Activated CD8-positive, alpha-beta T cell treated with anti-CD3 and anti-CD28 coated beads for 36 hours (primary cell): ENCODE measurements at regions not wholly inside any gene's neighbourhood (a gene's known extent, or its start where the extent isn't known, plus 50 kb on each side); places are given as distances from the start of the nearest gene placed in this dataset.

Experiments
- ATAC-seq: fragments of 200-7000 bp; cut with Tn5 transposase; one replicate; pipeline ENCODE4 v1.10.0; 2021; ENCODE audit warnings: mild to moderate bottlenecking, moderate library complexity
- CTCF ChIA-PET: fragments of 350-600 bp; sonication (Branson Sonifier 250); formaldehyde crosslinking; loops from one replicate; lab custom pipeline; 2021; ENCODE audit warnings: antibody characterized with exemption; lab: Charles Lee
- POLR2A ChIA-PET: fragments of 350-600 bp; sonication (Branson Sonifier 250); formaldehyde crosslinking; loops from one replicate; lab custom pipeline; 2021; ENCODE audit warnings: antibody characterized with exemption; lab: Charles Lee
- DNase-seq: peaks from one replicate; pipeline ENCODE4 v3.0.0-alpha.2; 2020
- H3K27ac Mint-ChIP-seq: one replicate; pipeline ENCODE4 v1.8.0; 2021; ENCODE audit warnings: mild to moderate bottlenecking, mixed read lengths
- H3K27me3 Mint-ChIP-seq: one replicate; pipeline ENCODE4 v1.8.0; 2021; ENCODE audit warnings: mixed read lengths
- H3K36me3 Mint-ChIP-seq: one replicate; pipeline ENCODE4 v1.8.0; 2021; ENCODE audit warnings: low read depth, mixed read lengths
- H3K4me1 Mint-ChIP-seq: one replicate; pipeline ENCODE4 v1.8.0; 2021; ENCODE audit warnings: low read depth, mixed read lengths
- H3K4me3 Mint-ChIP-seq: one replicate; pipeline ENCODE4 v1.8.0; 2021; ENCODE audit warnings: mild to moderate bottlenecking, moderate library complexity, mixed read lengths
- H3K9me3 Mint-ChIP-seq: one replicate; pipeline ENCODE4 v1.8.0; 2021; ENCODE audit warnings: mixed read lengths
- CTCF ChIP-seq: fragments of 200-600 bp; IDR thresholded peaks from one replicate; pipeline ENCODE4 v1.8.0; 2022; ENCODE audit warnings: antibody characterized with exemption, mild to moderate bottlenecking
- intact Hi-C: fragments of 100-400 bp; cut with micrococcal nuclease; formaldehyde crosslinking; loops from one replicate; pipeline ENCODE4 v1.10.0; 2022

- no peaks in the 10 kb centered on the region for H3K36me3 Mint-ChIP-seq
- ChIA-PET POLR2A (no interaction called here), CTCF (no interaction called here)
- H3K4me3 Mint-ChIP-seq = no peak overlapping the region
- H3K27me3 Mint-ChIP-seq = no peaks in the 10 kb centered on the region
- H3K9me3 Mint-ChIP-seq = peaks cover 2% of the 10 kb centered on the region
- intact Hi-C loops = no loop called here
- H3K4me1 Mint-ChIP-seq = no peaks in the 10 kb centered on the region
- H3K27ac Mint-ChIP-seq = no peak overlapping the region
- DNase-seq (no peak), ATAC-seq (no peak)
- no peak for TF ChIP-seq CTCF
Measured at GRCh38 chr22:48863965-48864528, 963.6 kb downstream of the BRD1 start.

GRCh38 chr22:48860557-48860956 is 967.1 kb downstream of the BRD1 start:
- Mint-ChIP-seq H3K36me3 (no peaks in the 10 kb centered on the region), H3K4me1 (no peaks in the 10 kb centered on the region), H3K27ac (no peak overlapping the region), H3K27me3 (no peaks in the 10 kb centered on the region), H3K9me3 (peaks cover 2% of the 10 kb centered on the region), H3K4me3 (no peak overlapping the region)
- ATAC-seq (no peak), DNase-seq (no peak)
- CTCF ChIA-PET = no interaction called here
- intact Hi-C loops = no loop called here
- TF ChIP-seq CTCF = no peak
- POLR2A ChIA-PET = no interaction called here

GRCh38 chr22:48858856-48859255 is 968.8 kb downstream of the BRD1 start:
- peaks cover 2% of the 10 kb centered on the region for H3K9me3 Mint-ChIP-seq
- H3K27ac Mint-ChIP-seq = no peak overlapping the region
- H3K4me3 Mint-ChIP-seq = no peak overlapping the region
- no peaks in the 10 kb centered on the region for H3K36me3 Mint-ChIP-seq
- no peaks in the 10 kb centered on the region for H3K4me1 Mint-ChIP-seq
- no peak for ATAC-seq
- intact Hi-C loops = no loop called here
- H3K27me3 Mint-ChIP-seq = no peaks in the 10 kb centered on the region
- no peak for DNase-seq
- no peak for TF ChIP-seq CTCF
- ChIA-PET POLR2A (no interaction called here), CTCF (no interaction called here)

- peaks cover 2% of the 10 kb centered on the region for H3K9me3 Mint-ChIP-seq
- H3K27ac Mint-ChIP-seq = no peak overlapping the region
- intact Hi-C loops = no loop called here
- no peaks in the 10 kb centered on the region for H3K4me1 Mint-ChIP-seq
- ChIA-PET POLR2A (no interaction called here), CTCF (no interaction called here)
- DNase-seq = no peak
- ATAC-seq = no peak
- no peak for TF ChIP-seq CTCF
- no peak overlapping the region for H3K4me3 Mint-ChIP-seq
- no peaks in the 10 kb centered on the region for H3K27me3 Mint-ChIP-seq
- no peaks in the 10 kb centered on the region for H3K36me3 Mint-ChIP-seq
Measured at GRCh38 chr22:48858121-48858520, 969.6 kb downstream of the BRD1 start.

GRCh38 chr22:48857202-48857805 is 970.4 kb downstream of the BRD1 start:
- Mint-ChIP-seq H3K36me3 (no peaks in the 10 kb centered on the region), H3K27ac (no peak overlapping the region), H3K4me3 (no peak overlapping the region), H3K9me3 (peaks cover 2% of the 10 kb centered on the region), H3K27me3 (no peaks in the 10 kb centered on the region), H3K4me1 (no peaks in the 10 kb centered on the region)
- no peak for ATAC-seq
- intact Hi-C loops = no loop called here
- ChIA-PET POLR2A (no interaction called here), CTCF (no interaction called here)
- DNase-seq = no peak
- TF ChIP-seq CTCF = no peak
